PC-3 (cell line): ENCODE measurements at regions not wholly inside any gene's neighbourhood (a gene's known extent, or its start where the extent isn't known, plus 50 kb on each side); places are given as distances from the start of the nearest gene placed in this dataset.

Source experiments
- CTCF ChIP-seq: fragments of 300-600 bp; sonication (generic); conservative IDR thresholded peaks from 2 replicates; pipeline ENCODE4 v1.5.1; 2017; ENCODE audit warnings: antibody characterized with exemption, low read depth, mild to moderate bottlenecking, low read length
- EZH2phosphoT487 ChIP-seq: fragments of 300-600 bp; sonication (generic); IDR thresholded peaks from 2 replicates; pipeline ENCODE4 v1.6.1; 2018; ENCODE audit warnings: mild to moderate bottlenecking, antibody characterized with exemption, low read length, borderline replicate concordance

DNA sequence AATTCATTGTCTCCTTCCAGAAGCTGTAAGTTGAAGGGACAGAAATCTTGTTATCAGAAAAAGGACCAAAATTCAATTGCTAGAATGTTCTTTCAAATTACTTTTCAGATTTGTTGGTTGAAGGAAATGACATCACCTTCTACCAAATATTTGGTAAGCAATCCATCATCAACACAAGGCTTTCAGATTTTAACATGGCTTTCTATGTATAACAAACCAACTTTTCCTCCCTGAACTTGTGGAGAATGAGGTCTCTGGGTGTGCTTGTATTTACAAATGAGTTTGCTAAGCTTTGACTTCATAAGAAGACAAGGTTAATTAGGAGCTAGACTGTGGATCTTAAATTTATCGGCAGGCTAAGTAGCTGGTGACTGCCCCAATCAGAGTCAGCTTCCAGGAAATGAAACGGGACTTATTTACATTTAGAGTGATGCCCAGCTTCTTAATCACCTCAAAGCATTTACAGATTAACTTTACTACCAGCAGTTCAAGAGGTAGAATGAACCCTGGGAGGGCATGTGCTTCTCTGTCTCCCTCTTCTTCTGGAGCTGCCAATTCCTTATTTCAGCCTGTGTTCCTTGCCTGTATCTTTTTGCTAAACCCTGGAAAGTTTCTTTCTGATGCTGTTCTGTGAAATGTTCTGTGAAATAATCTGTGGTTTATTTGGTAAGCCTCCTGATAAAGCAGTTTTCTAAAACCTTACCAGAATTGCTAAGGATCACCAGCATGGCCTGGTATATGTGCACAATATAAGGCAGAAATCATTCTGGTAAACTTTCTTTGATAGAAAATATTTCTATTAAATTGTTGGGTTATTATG is 248.8 kb upstream of the FZD8 start:
- TF ChIP-seq CTCF (no peak), EZH2phosphoT487 (no peak)
